ENCODE measurements at regions not wholly inside any gene's neighbourhood (a gene's known extent, or its start where the extent isn't known, plus 50 kb on each side); places are given as distances from the start of the nearest gene placed in this dataset.

DNA sequence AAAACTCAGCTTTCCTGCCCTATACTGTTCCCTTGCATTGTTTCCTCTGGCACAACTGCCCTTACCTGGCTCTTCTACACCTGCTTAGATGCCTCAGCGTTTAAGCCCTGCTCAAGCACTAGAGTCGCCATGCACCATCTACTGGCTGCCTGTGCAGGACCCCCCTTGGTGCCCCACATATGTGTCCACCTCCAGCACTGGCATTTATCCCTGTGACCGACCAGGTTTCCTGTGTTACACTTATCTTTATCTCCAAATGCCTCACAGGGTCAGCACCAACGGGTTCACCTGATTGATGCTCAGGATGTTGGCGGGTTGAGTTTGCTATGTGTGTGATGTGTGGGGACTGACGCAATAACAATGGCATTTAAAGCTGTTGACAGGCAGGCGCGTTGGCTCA, 177.5 kb downstream of the TMEM18 start:
- no peak for TF ChIP-seq CTCF (IDR thresholded peaks at IDR 0.05 in 4 of 5, conservative IDR thresholded peaks at IDR 0.05 in 1 of 5)
- no peak for TF ChIP-seq POLR2A (IDR thresholded peaks at IDR 0.05)
- intact Hi-C loops (cut with DNase I; ENCODE audit: low total_unique reads), result no loop called here
- Histone ChIP-seq H3K27ac (no peak overlapping the region), H3K9me3 (no peaks in the 10 kb centered on the region), H3K4me3 (no peak overlapping the region), H3K4me1 (no peaks in the 10 kb centered on the region), H3K27me3 (no peaks in the 10 kb centered on the region), H3K36me3 (no peaks in the 10 kb centered on the region)
- in situ Hi-C loops (cut with MboI; ENCODE audit: low sequenced_read_pairs in 4 of 4), result no loop called here
- DNase-seq, result no peak
- ATAC-seq, result no peak

GRCh38 chr2:498493-499178, 178.6 kb downstream of the TMEM18 start:
- H3K4me3 ChIP-seq, result no peak overlapping the region
- no peaks in the 10 kb centered on the region for H3K9me3 ChIP-seq
- H3K4me1 ChIP-seq, result no peaks in the 10 kb centered on the region
- no peak overlapping the region for H3K27ac ChIP-seq
- intact Hi-C loops (cut with DNase I; ENCODE audit: low total_unique reads), result no loop called here
- ATAC-seq (no peak), DNase-seq (no peak)
- no peak for TF ChIP-seq POLR2A (IDR thresholded peaks at IDR 0.05)
- no peaks in the 10 kb centered on the region for H3K27me3 ChIP-seq
- in situ Hi-C loops (cut with MboI; ENCODE audit: low sequenced_read_pairs in 4 of 4), result no loop called here
- H3K36me3 ChIP-seq, result no peaks in the 10 kb centered on the region

DNA sequence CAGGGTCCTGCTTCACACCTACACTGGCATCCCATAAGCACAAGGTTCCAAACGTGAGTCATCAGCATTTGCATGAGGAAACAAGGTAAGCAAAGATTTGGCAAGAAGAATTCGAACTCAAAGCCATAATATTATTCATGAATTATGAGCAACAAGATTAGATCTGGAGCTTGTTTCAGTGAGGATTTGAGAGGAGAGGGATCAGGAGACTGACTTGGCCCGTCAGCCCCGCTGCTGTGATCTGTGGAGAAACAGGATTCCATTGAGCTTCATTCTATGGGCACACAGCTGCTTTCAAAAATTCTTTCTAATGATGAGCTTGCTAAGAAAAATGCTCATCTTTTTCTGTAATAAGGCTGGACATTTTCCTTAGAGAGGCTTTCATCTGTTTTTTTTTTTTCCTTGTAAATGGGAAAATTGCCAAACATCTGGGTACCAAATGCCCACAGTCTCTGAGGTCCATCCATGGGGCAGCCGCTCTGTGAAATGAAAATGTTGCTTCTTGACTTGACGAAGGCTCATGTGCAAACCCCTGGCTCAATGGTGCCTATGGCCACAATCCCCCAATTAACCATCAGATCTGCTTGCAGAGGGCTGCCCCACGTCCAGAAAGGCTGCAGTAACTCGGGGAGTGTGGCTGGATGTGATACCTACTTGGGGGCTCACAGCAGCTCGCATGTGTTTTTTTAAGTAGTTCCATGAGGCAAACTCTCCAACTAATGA, 179.3 kb downstream of the TMEM18 start:
- no peak overlapping the region for H3K4me3 ChIP-seq
- no peak for DNase-seq
- TF ChIP-seq POLR2A (IDR thresholded peaks at IDR 0.05) (no peak), CTCF (IDR thresholded peaks at IDR 0.05 in 4 of 5, conservative IDR thresholded peaks at IDR 0.05 in 1 of 5) (no peak)
- no peaks in the 10 kb centered on the region for H3K4me1 ChIP-seq
- no peaks in the 10 kb centered on the region for H3K27me3 ChIP-seq
- in situ Hi-C loops (cut with MboI; ENCODE audit: low sequenced_read_pairs in 4 of 4), result no loop called here
- no peaks in the 10 kb centered on the region for H3K9me3 ChIP-seq
- no peak for ATAC-seq
- intact Hi-C loops (cut with DNase I; ENCODE audit: low total_unique reads), result no loop called here
- H3K36me3 ChIP-seq, result no peaks in the 10 kb centered on the region
- H3K27ac ChIP-seq, result no peak overlapping the region

GRCh38 chr2:496729-497128, 180.5 kb downstream of the TMEM18 start:
- H3K27ac ChIP-seq, result no peak overlapping the region
- ATAC-seq (no peak), DNase-seq (no peak)
- no peak for TF ChIP-seq CTCF (IDR thresholded peaks at IDR 0.05 in 4 of 5, conservative IDR thresholded peaks at IDR 0.05 in 1 of 5)
- no peak for TF ChIP-seq POLR2A (IDR thresholded peaks at IDR 0.05)
- intact Hi-C loops (cut with DNase I; ENCODE audit: low total_unique reads) (no loop called here), in situ Hi-C loops (cut with MboI; ENCODE audit: low sequenced_read_pairs in 4 of 4) (no loop called here)
- H3K4me3 ChIP-seq, result no peak overlapping the region
- no peaks in the 10 kb centered on the region for H3K4me1 ChIP-seq
- no peaks in the 10 kb centered on the region for H3K36me3 ChIP-seq
- H3K9me3 ChIP-seq, result no peaks in the 10 kb centered on the region
- H3K27me3 ChIP-seq, result no peaks in the 10 kb centered on the region

- Histone ChIP-seq H3K27me3 (no peaks in the 10 kb centered on the region), H3K36me3 (no peaks in the 10 kb centered on the region), H3K4me3 (no peak overlapping the region), H3K9me3 (no peaks in the 10 kb centered on the region), H3K4me1 (no peaks in the 10 kb centered on the region), H3K27ac (no peak overlapping the region)
- intact Hi-C loops (cut with DNase I; ENCODE audit: low total_unique reads) (no loop called here), in situ Hi-C loops (cut with MboI; ENCODE audit: low sequenced_read_pairs in 4 of 4) (no loop called here)
- TF ChIP-seq CTCF (IDR thresholded peaks at IDR 0.05 in 4 of 5, conservative IDR thresholded peaks at IDR 0.05 in 1 of 5) (no peak), POLR2A (IDR thresholded peaks at IDR 0.05) (no peak)
- no peak for ATAC-seq
- DNase-seq, result no peak
These were observed 181.4 kb downstream of the TMEM18 start for GRCh38 chr2:495745-496275.

Data from gastrocnemius medialis (tissue), 4 donors.